ENCODE measurements at regions not wholly inside any gene's neighbourhood (a gene's known extent, or its start where the extent isn't known, plus 50 kb on each side); places are given as distances from the start of the nearest gene placed in this dataset.

DNA sequence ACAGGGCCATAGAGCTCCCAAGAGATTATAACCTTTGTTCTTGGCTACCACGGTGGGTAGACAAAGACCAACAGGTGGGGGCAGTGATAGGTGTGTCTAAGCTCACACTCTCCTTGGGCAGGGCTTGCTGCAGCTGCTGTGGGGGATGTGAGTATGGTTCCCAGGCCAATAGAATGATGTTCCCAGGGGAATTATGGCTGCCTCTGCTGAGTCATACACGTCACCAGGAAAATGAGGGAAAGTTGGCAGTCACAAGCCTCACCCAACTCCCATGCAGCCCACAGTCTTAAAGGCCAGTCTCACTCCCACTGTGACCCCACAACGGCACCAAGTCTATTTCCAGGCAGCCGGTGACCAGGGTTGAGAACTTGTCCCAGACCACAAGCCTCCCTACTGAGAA is 453.4 kb upstream of the PODXL start (continued):
- TF ChIP-seq, protein P1, sequence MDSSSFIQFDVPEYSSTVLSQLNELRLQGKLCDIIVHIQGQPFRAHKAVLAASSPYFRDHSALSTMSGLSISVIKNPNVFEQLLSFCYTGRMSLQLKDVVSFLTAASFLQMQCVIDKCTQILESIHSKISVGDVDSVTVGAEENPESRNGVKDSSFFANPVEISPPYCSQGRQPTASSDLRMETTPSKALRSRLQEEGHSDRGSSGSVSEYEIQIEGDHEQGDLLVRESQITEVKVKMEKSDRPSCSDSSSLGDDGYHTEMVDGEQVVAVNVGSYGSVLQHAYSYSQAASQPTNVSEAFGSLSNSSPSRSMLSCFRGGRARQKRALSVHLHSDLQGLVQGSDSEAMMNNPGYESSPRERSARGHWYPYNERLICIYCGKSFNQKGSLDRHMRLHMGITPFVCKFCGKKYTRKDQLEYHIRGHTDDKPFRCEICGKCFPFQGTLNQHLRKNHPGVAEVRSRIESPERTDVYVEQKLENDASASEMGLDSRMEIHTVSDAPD (CRISPR knock-in tag; IDR thresholded peaks at IDR 0.05), result no peak
- TF ChIP-seq, protein P2, sequence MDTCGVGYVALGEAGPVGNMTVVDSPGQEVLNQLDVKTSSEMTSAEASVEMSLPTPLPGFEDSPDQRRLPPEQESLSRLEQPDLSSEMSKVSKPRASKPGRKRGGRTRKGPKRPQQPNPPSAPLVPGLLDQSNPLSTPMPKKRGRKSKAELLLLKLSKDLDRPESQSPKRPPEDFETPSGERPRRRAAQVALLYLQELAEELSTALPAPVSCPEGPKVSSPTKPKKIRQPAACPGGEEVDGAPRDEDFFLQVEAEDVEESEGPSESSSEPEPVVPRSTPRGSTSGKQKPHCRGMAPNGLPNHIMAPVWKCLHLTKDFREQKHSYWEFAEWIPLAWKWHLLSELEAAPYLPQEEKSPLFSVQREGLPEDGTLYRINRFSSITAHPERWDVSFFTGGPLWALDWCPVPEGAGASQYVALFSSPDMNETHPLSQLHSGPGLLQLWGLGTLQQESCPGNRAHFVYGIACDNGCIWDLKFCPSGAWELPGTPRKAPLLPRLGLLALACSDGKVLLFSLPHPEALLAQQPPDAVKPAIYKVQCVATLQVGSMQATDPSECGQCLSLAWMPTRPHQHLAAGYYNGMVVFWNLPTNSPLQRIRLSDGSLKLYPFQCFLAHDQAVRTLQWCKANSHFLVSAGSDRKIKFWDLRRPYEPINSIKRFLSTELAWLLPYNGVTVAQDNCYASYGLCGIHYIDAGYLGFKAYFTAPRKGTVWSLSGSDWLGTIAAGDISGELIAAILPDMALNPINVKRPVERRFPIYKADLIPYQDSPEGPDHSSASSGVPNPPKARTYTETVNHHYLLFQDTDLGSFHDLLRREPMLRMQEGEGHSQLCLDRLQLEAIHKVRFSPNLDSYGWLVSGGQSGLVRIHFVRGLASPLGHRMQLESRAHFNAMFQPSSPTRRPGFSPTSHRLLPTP (IDR thresholded peaks at IDR 0.05; ENCODE audit: borderline replicate concordance, extremely low read depth, insufficient read length), result no peak
- TF ChIP-seq, protein P3, sequence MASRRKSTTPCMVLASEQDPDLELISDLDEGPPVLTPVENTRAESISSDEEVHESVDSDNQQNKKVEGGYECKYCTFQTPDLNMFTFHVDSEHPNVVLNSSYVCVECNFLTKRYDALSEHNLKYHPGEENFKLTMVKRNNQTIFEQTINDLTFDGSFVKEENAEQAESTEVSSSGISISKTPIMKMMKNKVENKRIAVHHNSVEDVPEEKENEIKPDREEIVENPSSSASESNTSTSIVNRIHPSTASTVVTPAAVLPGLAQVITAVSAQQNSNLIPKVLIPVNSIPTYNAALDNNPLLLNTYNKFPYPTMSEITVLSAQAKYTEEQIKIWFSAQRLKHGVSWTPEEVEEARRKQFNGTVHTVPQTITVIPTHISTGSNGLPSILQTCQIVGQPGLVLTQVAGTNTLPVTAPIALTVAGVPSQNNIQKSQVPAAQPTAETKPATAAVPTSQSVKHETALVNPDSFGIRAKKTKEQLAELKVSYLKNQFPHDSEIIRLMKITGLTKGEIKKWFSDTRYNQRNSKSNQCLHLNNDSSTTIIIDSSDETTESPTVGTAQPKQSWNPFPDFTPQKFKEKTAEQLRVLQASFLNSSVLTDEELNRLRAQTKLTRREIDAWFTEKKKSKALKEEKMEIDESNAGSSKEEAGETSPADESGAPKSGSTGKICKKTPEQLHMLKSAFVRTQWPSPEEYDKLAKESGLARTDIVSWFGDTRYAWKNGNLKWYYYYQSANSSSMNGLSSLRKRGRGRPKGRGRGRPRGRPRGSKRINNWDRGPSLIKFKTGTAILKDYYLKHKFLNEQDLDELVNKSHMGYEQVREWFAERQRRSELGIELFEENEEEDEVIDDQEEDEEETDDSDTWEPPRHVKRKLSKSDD (conservative IDR thresholded peaks at IDR 0.05; ENCODE audit: low read length), result no peak
- TF ChIP-seq NEUROD1 (IDR thresholded peaks at IDR 0.05; ENCODE audit: borderline replicate concordance, low read depth, low read length, partially characterized antibody) (no peak), ZNF75A (CRISPR knock-in tag; IDR thresholded peaks at IDR 0.05) (no peak), PRMT5 (CRISPR knock-in tag; IDR thresholded peaks at IDR 0.05) (no peak)
